ENCODE measurements at regions not wholly inside any gene's neighbourhood (a gene's known extent, or its start where the extent isn't known, plus 50 kb on each side); places are given as distances from the start of the nearest gene placed in this dataset.
A peak's percentile ranks its signal among the peaks of the same experiment; 100 is the strongest.

GRCh38 chr3:70561796-70562195 lies 249.4 kb upstream of the MDFIC2 start:
- DNase-seq (ENCODE audit: low read depth in 2 of 2) = no peak

GRCh38 chr3:70558956-70559355 lies 246.5 kb upstream of the MDFIC2 start:
- no peak for DNase-seq (ENCODE audit: low read depth in 2 of 2)

GRCh38 chr3:70557976-70558375 lies 245.5 kb upstream of the MDFIC2 start:
- DNase-seq (ENCODE audit: low read depth in 2 of 2) = no peak

- DNase-seq (ENCODE audit: low read depth in 2 of 2) = no peak
These were observed 243.6 kb upstream of the MDFIC2 start for GRCh38 chr3:70556056-70556455.

GRCh38 chr3:70554170-70554569 lies 241.7 kb upstream of the MDFIC2 start:
- no peak for DNase-seq (ENCODE audit: low read depth in 2 of 2)

- DNase-seq (ENCODE audit: low read depth in 2 of 2) = peak; percentile 21 to 46
These were observed 238.4 kb upstream of the MDFIC2 start for GRCh38 chr3:70550723-70551319.

GRCh38 chr3:70546679-70547078 lies 234.2 kb upstream of the MDFIC2 start:
- DNase-seq (ENCODE audit: low read depth in 2 of 2) = no peak

GRCh38 chr3:70543493-70543892 lies 231.1 kb upstream of the MDFIC2 start:
- DNase-seq (ENCODE audit: low read depth in 2 of 2) = no peak

- DNase-seq (ENCODE audit: low read depth in 2 of 2) = no peak
These were observed 227.5 kb upstream of the MDFIC2 start for GRCh38 chr3:70539908-70540307.

- no peak for DNase-seq (ENCODE audit: low read depth in 2 of 2)
These were observed 220.4 kb upstream of the MDFIC2 start for GRCh38 chr3:70532806-70533205.

- DNase-seq (ENCODE audit: low read depth in 2 of 2) = no peak
These were observed 219.5 kb upstream of the MDFIC2 start for GRCh38 chr3:70531838-70532489.

GRCh38 chr3:70531063-70531657 lies 218.7 kb upstream of the MDFIC2 start:
- no peak for DNase-seq (ENCODE audit: low read depth in 2 of 2)

- no peak for DNase-seq (ENCODE audit: low read depth in 2 of 2)
These were observed 218.2 kb upstream of the MDFIC2 start for GRCh38 chr3:70530626-70531025.

- no peak for DNase-seq (ENCODE audit: low read depth in 2 of 2)
These were observed 214.6 kb upstream of the MDFIC2 start for GRCh38 chr3:70527026-70527425.

GRCh38 chr3:70519913-70520659 lies 207.6 kb upstream of the MDFIC2 start:
- DNase-seq (ENCODE audit: low read depth in 2 of 2) = no peak

GRCh38 chr3:70519026-70519425 lies 206.6 kb upstream of the MDFIC2 start:
- DNase-seq (ENCODE audit: low read depth in 2 of 2) = no peak

- DNase-seq (ENCODE audit: low read depth in 2 of 2) = no peak
These were observed 205.9 kb upstream of the MDFIC2 start for GRCh38 chr3:70518356-70518755.

GRCh38 chr3:70517124-70517890 lies 204.9 kb upstream of the MDFIC2 start:
- DNase-seq (ENCODE audit: low read depth in 2 of 2) = no peak

GRCh38 chr3:70516076-70516475 lies 203.6 kb upstream of the MDFIC2 start:
- DNase-seq (ENCODE audit: low read depth in 2 of 2) = no peak

- DNase-seq (ENCODE audit: low read depth in 2 of 2) = no peak
These were observed 195.0 kb upstream of the MDFIC2 start for GRCh38 chr3:70507486-70507885.

- DNase-seq (ENCODE audit: low read depth in 2 of 2) = no peak
These were observed 194.3 kb upstream of the MDFIC2 start for GRCh38 chr3:70506775-70507174.

- DNase-seq (ENCODE audit: low read depth in 2 of 2) = no peak
These were observed 189.1 kb upstream of the MDFIC2 start for GRCh38 chr3:70501561-70501960.

All from stimulated activated CD8-positive, alpha-beta memory T cell treated with anti-CD3 and anti-CD28 coated beads, Interleukin-15, amount 100 ng/mL, for 4 hours (primary cell).